ENCODE measurements at regions not wholly inside any gene's neighbourhood (a gene's known extent, or its start where the extent isn't known, plus 50 kb on each side); places are given as distances from the start of the nearest gene placed in this dataset.

- TF ChIP-seq CTCF (IDR thresholded peaks at IDR 0.05), result no peak
- no peak for TF ChIP-seq EP300 (IDR thresholded peaks at IDR 0.05)
Observed at GRCh38 chr10:52649511-52649910, 123.1 kb downstream of the MBL2 start.

Data from upper lobe of left lung (tissue), 4 donors.